ENCODE measurements at regions not wholly inside any gene's neighbourhood (a gene's known extent, or its start where the extent isn't known, plus 50 kb on each side); places are given as distances from the start of the nearest gene placed in this dataset.
A peak's percentile ranks its signal among the peaks of the same experiment; 100 is the strongest.
"Not testable (repeated sequence)": the region's sequence is repeated elsewhere in the genome, so short reads cannot be mapped to it uniquely, and the experiment has no call there.

DNA sequence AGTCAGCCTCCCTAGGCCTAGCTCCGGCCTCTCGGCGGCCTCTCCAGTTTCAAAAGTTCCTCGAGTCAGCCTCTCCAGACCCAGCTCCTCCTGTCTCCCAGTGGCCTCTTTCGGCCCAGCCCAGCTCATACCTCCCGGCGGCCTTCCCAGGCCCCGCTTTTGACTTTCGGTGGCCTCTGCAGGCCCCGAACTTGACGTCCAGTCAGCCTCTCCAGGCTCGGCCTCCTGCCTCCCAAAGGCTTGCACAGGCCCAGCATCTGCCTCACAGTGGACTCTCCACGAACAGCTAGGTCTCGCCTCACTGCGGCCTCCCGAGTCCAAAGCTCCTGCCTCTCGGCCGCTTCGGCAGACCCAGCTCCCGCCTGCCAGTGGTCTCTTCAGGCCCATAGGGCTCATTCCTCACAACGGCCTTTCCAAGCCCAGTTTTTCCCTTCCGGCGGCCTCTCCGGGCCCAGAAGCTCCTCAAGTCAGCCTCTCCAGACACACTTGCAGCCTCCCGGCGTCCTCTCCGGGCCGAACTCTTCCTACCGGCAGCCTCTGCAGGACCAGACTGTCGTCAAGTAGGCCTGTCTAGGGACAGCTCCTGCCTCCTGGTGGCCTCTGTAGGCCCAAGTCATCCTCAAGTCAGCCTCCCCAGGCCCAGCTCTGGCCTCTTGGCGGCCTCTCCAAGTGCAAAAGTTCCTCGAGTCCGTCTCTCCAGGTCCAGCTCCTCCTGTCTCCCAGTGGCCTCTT lies 249.9 kb upstream of the ZNF722 start:
- not testable (repeated sequence) for H3K27me3 ChIP-seq; H3K4me1 ChIP-seq; ATAC-seq (ENCODE audit: low FRiP score in 2 of 2); H3K36me3 ChIP-seq; H3K4me3 ChIP-seq; H3K27ac ChIP-seq
- peak in 1 of 2 donors; percentile 53 for DNase-seq
- H3K9me3 ChIP-seq, result peaks cover 0 to 14% (median 0%) of the 10 kb centered on the region in 4 donors
- WGBS, 2 donors, result 87 to 96% methylated on average over 24 to 25 of the region's 33 CpGs

- H3K27ac ChIP-seq; H3K36me3 ChIP-seq; ATAC-seq (ENCODE audit: low FRiP score in 2 of 2); H3K27me3 ChIP-seq; H3K4me3 ChIP-seq; H3K4me1 ChIP-seq: not testable (repeated sequence)
- H3K9me3 ChIP-seq, result peaks cover 0 to 11% (median 0%) of the 10 kb centered on the region in 4 donors
- DNase-seq, result peak in 1 of 2 donors; percentile 86
- 96% methylated on average over 4 of the region's 18 CpGs; no CpG with 5 or more reads in 1 of the 2 donors for WGBS, 2 donors
Observed at GRCh38 chr7:63752446-63752845, 246.2 kb upstream of the ZNF722 start.

GRCh38 chr7:63753160-63753559 lies 245.5 kb upstream of the ZNF722 start:
- 91% methylated on average over 6 of the region's 22 CpGs; no CpG with 5 or more reads in 1 of the 2 donors for WGBS, 2 donors
- not testable (repeated sequence) for H3K4me1 ChIP-seq; H3K36me3 ChIP-seq; H3K4me3 ChIP-seq; H3K9me3 ChIP-seq; H3K27ac ChIP-seq; ATAC-seq (ENCODE audit: low FRiP score in 2 of 2); H3K27me3 ChIP-seq; DNase-seq

GRCh38 chr7:63760202-63760601 lies 238.4 kb upstream of the ZNF722 start:
- H3K27me3 ChIP-seq; H3K36me3 ChIP-seq; H3K27ac ChIP-seq; H3K4me3 ChIP-seq; H3K4me1 ChIP-seq; H3K9me3 ChIP-seq; ATAC-seq (ENCODE audit: low FRiP score in 2 of 2): not testable (repeated sequence)
- peak in 1 of 2 donors; percentile 79 for DNase-seq
- WGBS, 2 donors, result 90% methylated on average over 12 of the region's 29 CpGs; no CpG with 5 or more reads in 1 of the 2 donors

DNA sequence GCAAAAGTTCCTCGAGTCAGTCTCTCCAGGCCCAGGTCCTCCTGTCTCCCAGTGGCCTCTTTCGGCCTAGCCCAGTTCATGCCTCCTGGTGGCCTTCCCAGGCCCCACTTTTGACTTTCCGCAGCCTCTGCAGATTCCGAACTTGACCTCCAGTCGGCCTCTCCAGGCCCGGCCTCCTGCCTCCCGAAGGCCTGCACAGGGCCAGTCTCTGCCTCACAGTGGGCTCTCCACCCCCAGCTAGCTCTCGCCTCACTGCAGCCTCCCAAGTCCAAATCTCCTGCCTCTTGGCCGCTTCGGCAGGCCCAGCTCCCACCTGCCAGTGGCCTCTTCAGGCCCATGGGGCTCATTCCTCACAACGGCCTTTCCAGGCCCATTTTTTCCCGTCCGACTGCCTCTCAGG lies 233.1 kb upstream of the ZNF722 start:
- DNase-seq, result peak in 1 of 2 donors; percentile 38
- peaks cover 0 to 21% (median 2%) of the 10 kb centered on the region in 4 donors for H3K9me3 ChIP-seq
- WGBS, 2 donors, result 88 to 90% methylated on average over 11 to 13 of the region's 13 CpGs
- H3K27me3 ChIP-seq; H3K36me3 ChIP-seq; H3K4me1 ChIP-seq; ATAC-seq (ENCODE audit: low FRiP score in 2 of 2); H3K27ac ChIP-seq; H3K4me3 ChIP-seq: not testable (repeated sequence)

DNA sequence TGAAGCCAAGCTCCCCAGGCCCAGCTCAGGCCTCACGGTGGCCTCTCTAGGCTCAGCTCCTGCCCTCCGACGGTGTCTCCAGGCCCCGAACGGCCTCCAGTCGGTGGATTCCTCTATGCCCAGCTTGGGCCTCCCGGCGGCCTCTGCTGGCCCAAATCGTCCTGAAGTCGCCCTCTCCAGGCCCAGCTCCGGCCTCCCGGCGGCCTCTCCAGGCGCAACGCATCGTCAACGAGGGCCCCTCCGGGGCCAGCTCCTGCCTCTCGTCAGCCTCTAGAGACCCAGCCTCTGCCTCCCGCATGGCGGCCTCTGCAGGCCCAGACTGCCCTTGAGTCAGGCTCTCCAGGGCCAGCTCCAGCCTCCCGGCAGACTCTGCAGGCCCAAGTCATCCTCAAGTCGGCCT lies 232.5 kb upstream of the ZNF722 start:
- H3K9me3 ChIP-seq, result peaks cover 0 to 21% (median 2%) of the 10 kb centered on the region in 4 donors
- WGBS, 2 donors, result 91 to 93% methylated on average over 11 to 19 of the region's 23 CpGs
- H3K36me3 ChIP-seq; H3K27me3 ChIP-seq; H3K4me1 ChIP-seq; H3K27ac ChIP-seq; ATAC-seq (ENCODE audit: low FRiP score in 2 of 2); H3K4me3 ChIP-seq: not testable (repeated sequence)
- peak in 1 of 2 donors; percentile 77 for DNase-seq

DNA sequence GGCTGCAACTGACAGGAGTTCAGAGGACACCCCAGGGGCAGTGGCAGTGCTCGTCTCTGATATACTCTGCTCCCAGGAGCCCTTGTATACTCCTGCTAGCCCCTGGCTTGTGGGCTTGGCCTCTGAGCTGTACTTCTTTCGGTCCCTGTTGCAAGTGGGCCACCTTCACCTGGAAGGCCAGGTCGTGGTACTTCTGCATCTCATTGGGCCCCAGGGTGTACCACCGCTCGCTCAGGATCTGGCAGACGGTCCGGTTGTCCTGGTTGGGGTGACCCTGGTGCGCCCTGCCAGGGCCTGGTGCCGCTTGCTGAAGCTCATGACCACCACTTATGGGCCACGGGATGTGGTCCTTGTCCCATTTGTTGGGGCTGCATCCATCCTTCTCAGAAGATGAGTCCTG lies 228.5 kb upstream of the ZNF722 start:
- 66 to 84% methylated on average over 8 to 10 of the region's 10 CpGs for WGBS, 2 donors
- not testable (repeated sequence) for H3K4me1 ChIP-seq; H3K27ac ChIP-seq; H3K36me3 ChIP-seq; ATAC-seq (ENCODE audit: low FRiP score in 2 of 2); H3K4me3 ChIP-seq; DNase-seq; H3K27me3 ChIP-seq
- H3K9me3 ChIP-seq, result peaks cover 0 to 32% (median 2%) of the 10 kb centered on the region in 4 donors

GRCh38 chr7:63771389-63772085 lies 227.1 kb upstream of the ZNF722 start:
- H3K27ac ChIP-seq; H3K27me3 ChIP-seq; ATAC-seq (ENCODE audit: low FRiP score in 2 of 2); H3K4me3 ChIP-seq; H3K4me1 ChIP-seq; DNase-seq; H3K36me3 ChIP-seq: not testable (repeated sequence)
- 74 to 84% methylated on average over 9 to 25 of the region's 26 CpGs for WGBS, 2 donors
- peaks cover 0 to 22% (median 0%) of the 10 kb centered on the region in 4 donors for H3K9me3 ChIP-seq

DNA sequence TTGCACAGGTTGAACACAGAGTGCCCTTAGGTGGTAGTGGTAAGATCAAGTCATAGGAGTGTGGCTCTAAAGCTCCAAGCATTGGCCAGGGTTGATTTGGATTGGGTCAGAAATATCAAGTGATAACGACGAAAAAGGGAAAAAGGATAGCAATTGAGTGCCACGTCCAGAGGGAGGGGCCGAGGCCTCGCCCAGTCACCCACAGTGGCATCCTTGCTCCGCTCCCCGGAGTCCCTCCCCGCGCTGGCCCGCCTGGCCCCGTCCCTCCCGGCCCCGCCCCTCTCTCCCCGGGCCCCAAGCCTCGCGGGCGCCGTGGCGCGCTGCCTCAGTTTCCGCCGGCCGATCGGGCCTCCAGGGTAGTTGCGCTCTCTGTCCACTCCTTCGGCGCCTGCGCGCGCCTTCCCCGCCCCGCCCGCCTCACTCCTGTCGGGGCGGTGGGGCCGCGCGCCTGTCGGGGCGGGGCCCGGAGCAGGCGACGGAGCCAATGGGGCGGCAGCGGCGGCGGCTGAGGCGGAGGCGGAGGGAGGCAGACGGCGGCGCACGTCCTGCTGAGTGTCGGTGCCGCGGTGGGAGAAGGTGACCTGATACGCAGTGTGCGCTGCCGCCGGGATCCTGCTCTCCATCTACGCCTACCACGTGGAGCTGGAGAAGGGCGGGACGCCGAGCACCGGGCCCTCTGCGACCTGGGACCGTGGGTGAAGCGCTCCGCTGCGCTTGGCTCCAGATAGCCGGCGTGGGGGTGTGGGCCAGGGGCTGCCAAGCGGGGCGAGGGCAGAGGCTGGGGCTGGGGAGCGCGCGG lies 209.1 kb upstream of the ZNF722 start:
- ATAC-seq (ENCODE audit: low FRiP score in 2 of 2), result peak in 1 of 2 donors; percentile 34
- 30 to 47% methylated on average over 12 to 43 of the region's 78 CpGs for WGBS, 2 donors

DNA sequence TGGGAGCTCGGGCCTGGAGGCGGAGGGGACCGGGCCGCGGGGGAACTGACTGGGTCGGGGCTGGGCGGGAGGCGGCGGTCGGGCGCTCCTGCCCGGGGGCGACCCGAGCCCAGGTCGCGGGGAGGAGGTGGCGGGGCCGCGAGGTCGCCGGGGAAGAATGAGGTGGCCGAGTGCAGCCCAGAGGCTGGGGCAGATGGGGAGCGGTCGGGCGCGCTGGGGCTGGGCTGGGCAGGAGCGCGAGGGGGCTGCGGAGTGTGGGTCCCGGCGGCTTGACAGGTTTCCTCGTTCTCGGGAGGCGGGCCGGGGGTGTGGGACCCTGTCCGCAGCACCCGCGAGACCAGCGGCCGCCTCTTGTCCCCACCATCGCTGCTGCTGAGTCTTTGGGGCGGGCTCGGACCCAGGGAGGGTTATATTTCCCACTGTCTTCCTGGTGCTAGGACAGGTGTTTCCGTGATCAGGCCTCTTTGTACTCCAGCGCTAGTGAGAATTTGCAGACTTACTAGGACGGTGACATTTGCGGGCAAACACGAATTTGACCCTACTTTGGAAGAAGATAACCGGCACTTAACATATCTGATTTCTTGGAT lies 208.4 kb upstream of the ZNF722 start:
- H3K27ac ChIP-seq, H3K4me1 ChIP-seq, H3K27me3 ChIP-seq, H3K36me3 ChIP-seq: not testable (repeated sequence)
- ATAC-seq (ENCODE audit: low FRiP score in 2 of 2), result peak in 1 of 2 donors; percentile 35
- 23 to 31% methylated on average over 13 to 42 of the region's 49 CpGs for WGBS, 2 donors
- peak overlapping the region in 2 of 4 donors; percentile 5 to 8 for H3K4me3 ChIP-seq
- peak in 1 of 2 donors; percentile 64 for DNase-seq
- peaks cover 0 to 13% (median 8%) of the 10 kb centered on the region in 4 donors for H3K9me3 ChIP-seq

More for the DNA sequence above, 209.1 kb upstream of the ZNF722 start:
- no peak for TF ChIP-seq CTCF (IDR thresholded peaks at IDR 0.05)
- no peak for TF ChIP-seq POLR2AphosphoS5 (IDR thresholded peaks at IDR 0.05)
- no peak for TF ChIP-seq EP300 (IDR thresholded peaks at IDR 0.05)
- no peak for TF ChIP-seq POLR2A (IDR thresholded peaks at IDR 0.05)
- H3K36me3 ChIP-seq, result no peaks in the 10 kb centered on the region
- peaks cover 0 to 13% (median 8%) of the 10 kb centered on the region in 4 donors for H3K9me3 ChIP-seq
- H3K4me3 ChIP-seq, result peak overlapping the region in 2 of 4 donors; percentile 5 to 8
- no peaks in the 10 kb centered on the region for H3K4me1 ChIP-seq
- H3K27me3 ChIP-seq, result no peaks in the 10 kb centered on the region
- H3K27ac ChIP-seq, result no peak overlapping the region
- peak in 1 of 2 donors; percentile 71 for DNase-seq
